HG03103 (cell line): ENCODE measurements at regions not wholly inside any gene's neighbourhood (a gene's known extent, or its start where the extent isn't known, plus 50 kb on each side); places are given as distances from the start of the nearest gene placed in this dataset.

Source experiments
- ATAC-seq: cut with Tn5 transposase; IDR thresholded peaks from one replicate; pipeline ENCODE4 v1.9.1; 2021; ENCODE audit warnings: low read depth; ENCODE audit not compliant: unreplicated experiment

GRCh38 chr5:124665035-124665434 is 81.4 kb downstream of the ZNF608 start:
- ATAC-seq: no peak

DNA sequence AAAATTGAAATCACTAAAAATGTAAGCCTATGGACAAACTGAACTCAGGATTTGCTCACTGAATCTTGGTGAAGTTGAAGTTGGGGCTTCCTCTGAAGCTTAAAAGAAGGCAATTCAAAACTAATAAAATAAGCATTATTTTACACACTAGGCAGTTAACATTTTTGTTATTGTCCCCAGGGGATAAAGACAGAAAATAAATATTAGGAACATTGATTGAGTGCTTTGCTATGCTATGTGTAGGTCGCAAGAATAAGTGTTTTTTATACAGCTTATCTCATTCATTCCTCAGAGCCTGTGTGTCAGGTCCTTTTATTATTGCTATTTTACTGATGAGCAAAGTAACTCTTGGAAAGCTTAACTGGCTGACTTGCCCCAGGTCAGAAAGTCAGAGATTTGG is 82.2 kb downstream of the ZNF608 start:
- ATAC-seq: no peak

GRCh38 chr5:124663101-124663506 is 83.3 kb downstream of the ZNF608 start:
- no peak for ATAC-seq

GRCh38 chr5:124662181-124662781 is 84.2 kb downstream of the ZNF608 start:
- ATAC-seq: no peak

DNA sequence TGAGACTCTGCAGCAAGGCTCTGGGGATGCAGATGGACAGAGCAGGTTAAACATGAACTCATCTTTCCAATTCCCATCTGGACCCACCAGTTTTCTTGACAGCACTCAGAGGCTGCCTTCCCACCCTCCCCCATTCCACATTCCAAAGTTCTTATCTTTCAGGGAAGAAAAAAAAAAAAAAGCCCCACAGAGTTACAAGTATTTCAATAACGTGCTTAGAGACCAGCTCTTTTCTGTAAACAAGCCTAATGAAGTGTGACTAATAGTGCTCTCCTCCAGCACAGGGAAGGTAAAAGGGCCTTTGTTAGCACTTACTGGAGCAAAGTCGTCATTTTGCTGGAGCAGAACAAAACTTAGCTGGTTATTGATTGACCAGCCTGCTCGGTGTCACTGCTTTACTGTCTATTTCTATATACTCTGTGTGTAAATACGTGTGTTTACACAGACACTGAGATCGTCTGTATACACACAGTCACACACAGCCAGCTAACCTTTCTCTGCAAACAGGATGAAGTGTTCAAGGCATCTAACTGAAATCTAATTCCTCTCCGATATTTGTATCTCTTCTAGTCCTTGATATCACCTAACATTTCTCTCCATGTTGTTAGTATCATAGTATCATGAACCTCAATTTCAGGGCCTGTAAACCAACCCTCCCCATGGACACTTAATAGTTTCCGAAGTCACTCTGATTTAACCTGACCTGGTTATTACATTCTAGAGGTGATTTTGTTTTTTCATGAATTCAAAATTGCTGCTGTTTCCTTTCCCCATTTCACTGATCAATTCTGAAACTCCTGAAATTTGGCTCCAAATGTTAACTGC is 84.9 kb downstream of the ZNF608 start:
- no peak for ATAC-seq

DNA sequence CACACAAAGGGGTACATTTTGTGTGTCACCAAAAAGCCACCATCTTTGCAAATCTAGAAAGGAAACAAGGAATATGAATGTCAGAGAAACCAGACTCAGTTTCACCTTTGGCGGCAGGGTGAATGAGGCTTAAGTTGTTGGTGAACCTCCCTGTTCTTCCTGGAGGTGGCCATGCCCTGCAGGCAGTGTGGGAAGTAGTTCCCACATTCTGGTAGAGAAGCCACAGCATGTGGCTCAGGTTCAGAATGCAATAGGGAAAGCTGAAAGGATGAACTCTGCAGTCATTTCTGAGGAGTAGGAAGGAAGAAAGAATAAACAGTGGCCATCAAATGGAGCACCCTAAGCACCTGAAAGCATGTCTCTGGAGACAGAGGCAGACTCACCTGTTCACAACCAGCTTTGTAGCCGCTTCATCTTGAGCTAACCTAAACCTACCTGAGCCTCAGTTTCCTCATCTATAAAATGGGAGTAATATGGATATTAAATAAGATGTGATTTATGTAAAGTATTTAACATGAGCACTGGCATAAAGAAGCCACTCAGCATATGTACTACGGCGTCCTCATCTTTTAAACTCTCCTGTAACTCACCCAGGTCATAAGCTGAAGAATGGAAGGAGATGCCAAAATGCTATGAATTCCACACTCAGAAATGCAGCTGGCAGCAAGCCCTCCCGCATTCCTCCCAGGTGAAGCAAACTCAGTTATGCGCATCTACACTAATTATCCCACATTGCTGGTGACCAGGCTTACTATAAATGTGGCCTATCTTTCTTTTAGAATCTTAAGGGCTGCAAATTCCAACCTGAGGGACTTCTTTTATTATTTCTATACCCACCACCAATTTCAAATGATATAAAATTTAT is 86.0 kb downstream of the ZNF608 start:
- no peak for ATAC-seq

DNA sequence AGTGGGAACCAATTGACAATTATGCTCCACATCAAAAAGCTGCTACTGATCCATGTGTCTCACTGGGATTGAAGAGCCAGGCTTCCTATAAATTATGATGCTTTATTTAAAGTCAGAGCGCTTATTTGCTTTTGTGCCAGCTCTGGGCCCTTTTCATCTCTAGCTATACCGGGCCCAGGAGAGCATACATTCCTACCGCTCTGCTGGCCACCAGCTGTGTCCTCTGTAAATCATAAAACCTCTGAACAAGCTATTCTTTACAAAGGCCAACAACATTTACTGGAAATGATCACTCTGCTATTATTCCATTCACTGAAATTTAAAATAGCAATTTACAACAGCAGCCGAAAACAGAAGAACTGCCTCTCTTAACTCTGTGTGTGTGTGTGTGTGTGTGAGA is 86.6 kb downstream of the ZNF608 start:
- ATAC-seq: no peak

DNA sequence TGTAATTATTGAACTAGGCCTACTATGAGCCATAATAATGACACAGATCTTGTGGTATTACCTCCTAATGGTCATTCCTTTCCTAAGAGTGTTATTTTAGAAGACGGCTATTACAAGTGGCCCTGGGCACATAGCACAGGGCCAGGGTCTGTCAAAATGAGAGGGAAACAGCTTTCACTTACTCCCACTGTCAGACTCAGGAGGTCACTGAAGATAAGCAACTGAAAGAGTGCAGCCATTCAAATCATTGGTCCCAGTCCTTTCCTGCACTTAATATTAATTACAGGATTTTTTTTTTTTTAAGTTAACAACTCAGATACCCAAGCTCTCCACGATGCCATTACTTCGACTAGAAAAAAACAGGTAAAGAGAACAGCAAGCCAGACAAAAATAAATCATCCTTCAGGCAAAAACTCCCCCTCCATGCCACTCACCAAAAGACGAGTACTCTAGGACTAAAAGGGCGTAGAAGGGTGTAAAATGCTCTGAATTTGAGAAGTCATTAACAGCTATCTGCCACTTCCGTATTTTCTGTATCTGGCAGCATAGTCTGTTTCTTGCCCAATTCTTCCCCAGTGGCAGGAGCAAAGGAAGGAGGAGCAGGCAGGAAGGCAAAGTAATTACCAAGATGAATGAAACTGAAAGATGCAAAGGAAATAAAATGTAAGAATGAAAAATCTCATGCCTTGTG is 87.4 kb downstream of the ZNF608 start:
- no peak for ATAC-seq

GRCh38 chr5:124655921-124656511 is 90.4 kb downstream of the ZNF608 start:
- no peak for ATAC-seq

DNA sequence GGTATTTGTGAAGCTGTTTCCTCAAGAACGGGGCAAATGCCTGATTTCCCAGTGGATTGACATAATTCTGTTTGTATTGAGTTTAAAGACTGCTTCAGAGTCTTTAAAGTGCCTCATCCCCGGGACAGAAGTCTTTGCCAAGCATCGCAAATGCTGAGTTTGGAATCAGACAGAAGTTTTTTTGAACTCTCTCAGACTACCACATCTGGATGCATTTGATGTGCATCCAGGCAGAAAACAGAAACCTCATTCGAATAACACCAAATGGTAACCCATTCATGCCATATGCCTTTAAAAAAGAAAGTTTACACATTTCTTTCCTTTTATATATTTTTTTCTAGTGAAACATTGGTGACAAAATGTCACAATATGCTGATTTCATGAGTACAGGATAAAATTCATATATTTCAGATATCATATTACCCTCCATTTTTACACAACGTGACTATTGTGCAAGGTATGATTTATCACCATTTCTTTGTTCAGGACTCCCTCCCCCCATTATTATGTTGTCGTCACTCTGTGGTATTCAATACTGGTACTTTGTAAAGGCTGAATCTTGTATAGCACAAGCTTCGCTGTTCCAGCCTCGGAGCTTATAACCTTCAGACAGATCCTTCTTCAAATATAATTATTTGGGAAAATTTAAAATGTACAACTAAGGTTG is 91.1 kb downstream of the ZNF608 start:
- no peak for ATAC-seq

- no peak for ATAC-seq
Measured at GRCh38 chr5:124654418-124654817, 92.0 kb downstream of the ZNF608 start.

DNA sequence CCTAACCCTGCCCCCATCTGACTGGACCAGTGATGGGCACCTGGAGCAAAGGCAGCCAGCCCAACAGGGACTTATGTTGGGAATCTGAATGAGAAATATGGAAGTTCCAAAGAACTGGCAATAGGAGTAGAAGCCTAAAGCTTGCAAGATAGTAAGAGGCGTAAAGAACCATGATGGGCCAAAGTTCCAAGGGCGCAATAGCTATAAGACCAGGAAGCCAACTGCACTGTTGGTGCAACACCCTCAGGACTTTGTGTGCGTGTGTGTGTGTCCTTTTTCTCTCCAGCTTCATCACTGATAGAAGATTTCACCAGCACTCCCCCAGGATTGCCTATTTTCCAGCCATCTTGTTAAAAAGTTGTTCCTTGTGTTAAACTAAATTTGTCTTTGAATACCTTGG is 92.8 kb downstream of the ZNF608 start:
- ATAC-seq: no peak

DNA sequence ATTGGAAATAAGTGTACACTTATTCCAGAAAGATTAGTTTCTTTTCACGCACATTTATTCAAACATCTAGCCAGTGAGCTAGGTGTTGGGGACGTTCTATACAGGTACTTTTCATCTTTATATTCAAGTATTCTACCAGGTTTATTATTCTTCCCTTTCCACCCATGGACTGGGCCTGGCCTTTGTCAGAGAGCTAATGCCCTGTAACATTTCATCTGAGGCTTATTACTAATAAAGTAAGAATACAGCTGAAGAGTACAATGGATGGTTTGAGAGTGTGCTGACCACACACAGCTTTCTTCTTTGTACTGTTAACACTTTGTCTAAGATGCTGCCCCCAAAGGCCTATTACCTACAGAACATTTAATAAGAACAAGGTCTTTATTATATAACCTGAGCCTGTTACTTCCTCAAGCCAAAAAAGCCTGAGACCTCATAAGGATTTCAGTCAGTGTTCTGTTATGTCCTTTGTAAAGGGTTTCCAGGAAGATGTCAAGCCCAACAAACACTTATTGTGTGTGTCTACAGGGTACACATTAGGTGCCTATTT is 93.5 kb downstream of the ZNF608 start:
- no peak for ATAC-seq

GRCh38 chr5:124652514-124652819 is 94.0 kb downstream of the ZNF608 start:
- no peak for ATAC-seq

- peak; percentile 17 for ATAC-seq
Measured at GRCh38 chr5:124651663-124652513, 94.6 kb downstream of the ZNF608 start.

DNA sequence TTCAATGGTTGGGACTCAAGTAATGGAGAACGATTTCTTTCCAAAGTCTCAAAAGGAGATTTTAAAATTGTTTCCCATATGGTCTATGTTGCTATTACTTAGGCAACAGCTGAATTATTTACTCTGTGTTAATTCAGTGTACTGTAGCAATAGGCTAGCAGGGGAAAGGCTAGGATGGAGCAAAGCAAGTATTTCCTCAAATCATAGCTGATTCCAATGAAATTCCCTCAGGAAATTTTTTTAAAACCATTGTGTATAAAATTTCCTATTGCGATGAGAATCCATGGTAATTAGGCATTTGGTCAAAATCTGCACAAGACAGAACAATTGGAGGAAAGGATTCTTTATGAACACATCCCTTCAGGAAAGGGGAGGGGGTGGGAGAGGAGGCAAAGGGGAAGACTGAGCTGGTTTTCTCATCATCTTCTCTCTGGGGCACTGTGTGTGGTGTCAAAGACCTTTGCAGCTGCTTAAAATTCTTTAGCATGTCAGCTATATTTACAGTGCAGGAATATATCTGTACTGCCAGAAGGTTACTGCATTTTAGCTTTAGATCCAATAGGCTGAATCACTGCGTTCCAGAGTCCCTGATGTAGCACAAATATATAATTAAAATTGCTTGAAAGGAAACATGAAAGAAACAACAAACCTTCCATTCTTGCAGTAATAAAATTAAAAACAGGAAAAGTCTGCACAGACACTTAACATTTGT is 95.3 kb downstream of the ZNF608 start:
- ATAC-seq: no peak

- ATAC-seq: peak; percentile 62
Measured at GRCh38 chr5:124650147-124650561, 96.3 kb downstream of the ZNF608 start.

- peak; percentile 74 for ATAC-seq
Measured at GRCh38 chr5:124649491-124650146, 96.8 kb downstream of the ZNF608 start.
